Peyer's patch (tissue), 4 donors: ENCODE measurements at regions not wholly inside any gene's neighbourhood (a gene's known extent, or its start where the extent isn't known, plus 50 kb on each side); places are given as distances from the start of the nearest gene placed in this dataset.

Experiments
- CTCF ChIP-seq, 6 experiments: fragments of 450-650 bp in 4 of 6; fragments of 200-600 bp in 2 of 6; sonication (generic) in 1 of 6; IDR thresholded peaks; one replicate each; pipeline ENCODE4 v1.5.1; 2017 to 2019; ENCODE audit warnings: antibody characterized with exemption in 6 of 6, mild to moderate bottlenecking in 3 of 6, moderate library complexity in 1 of 6
- POLR2A ChIP-seq, 2 donors: fragments of 450-650 bp; IDR thresholded peaks; one replicate each; pipeline ENCODE4 v1.5.1; 2017; ENCODE audit warnings: antibody characterized with exemption in 2 of 2, mild to moderate bottlenecking in 2 of 2, moderate library complexity in 2 of 2

GRCh38 chr1:188476606-188477005, 1647.9 kb downstream of the PLA2G4A start:
- TF ChIP-seq CTCF (IDR thresholded peaks at IDR 0.05) = no peak
- no peak for TF ChIP-seq POLR2A (IDR thresholded peaks at IDR 0.05)
